ENCODE measurements at regions not wholly inside any gene's neighbourhood (a gene's known extent, or its start where the extent isn't known, plus 50 kb on each side); places are given as distances from the start of the nearest gene placed in this dataset.

GRCh38 chr4:122988696-122989095 lies 66.3 kb upstream of the NUDT6 start:
- Histone ChIP-seq H3K9ac (ENCODE audit: control insufficient read depth, extremely low read depth, insufficient read depth, low read length) (no peak overlapping the region), H3K36me3 (ENCODE audit: control insufficient read depth in 2 of 2, extremely low read depth in 1 of 2, insufficient read depth in 2 of 2, low read length in 2 of 2) (no peaks in the 10 kb centered on the region), H4K20me1 (ENCODE audit: control insufficient read depth, extremely low read depth, insufficient read depth, low read length) (no peaks in the 10 kb centered on the region), H3K4me3 (ENCODE audit: control insufficient read depth in 2 of 3, extremely low read depth in 1 of 3, insufficient read depth in 2 of 3, low read depth in 1 of 3, low read length in 3 of 3) (no peak overlapping the region), H3K4me2 (ENCODE audit: control insufficient read depth, extremely low read depth, insufficient read depth, low read depth, low read length) (no peak overlapping the region), H3K27ac (ENCODE audit: control insufficient read depth, insufficient read depth, low read length) (no peak overlapping the region), H2AFZ (ENCODE audit: control insufficient read depth, low read length) (no peak overlapping the region), H3K27me3 (ENCODE audit: control insufficient read depth, extremely low read depth, insufficient read depth, low read length) (no peaks in the 10 kb centered on the region), H3K9me3 (ENCODE audit: control insufficient read depth, low read depth, low read length) (no peaks in the 10 kb centered on the region), H3K9me1 (ENCODE audit: control insufficient read depth, extremely low read depth, insufficient read depth, low read length) (no peaks in the 10 kb centered on the region), H3K79me2 (ENCODE audit: control insufficient read depth, insufficient read depth, low read length) (no peaks in the 10 kb centered on the region), H3K4me1 (ENCODE audit: control insufficient read depth, extremely low read depth, insufficient read depth, low read length) (no peaks in the 10 kb centered on the region)
- TF ChIP-seq CTCF (optimal IDR thresholded peaks at IDR 0.05 in 1 of 3, IDR thresholded peaks at IDR 0.05 in 1 of 3, conservative IDR thresholded peaks at IDR 0.05 in 1 of 3; ENCODE audit: extremely low read depth in 1 of 3, insufficient read depth in 2 of 3, low read length in 3 of 3) (no peak), EZH2 (IDR thresholded peaks at IDR 0.05; ENCODE audit: low read length) (no peak)
- no peak for DNase-seq (ENCODE audit: low read depth, low spot score)
- no peak for FAIRE-seq
- dilution Hi-C loops (cut with MboI; ENCODE audit: extremely low pct_ligation_motif_present, low sequenced_read_pairs): no loop called here

DNA sequence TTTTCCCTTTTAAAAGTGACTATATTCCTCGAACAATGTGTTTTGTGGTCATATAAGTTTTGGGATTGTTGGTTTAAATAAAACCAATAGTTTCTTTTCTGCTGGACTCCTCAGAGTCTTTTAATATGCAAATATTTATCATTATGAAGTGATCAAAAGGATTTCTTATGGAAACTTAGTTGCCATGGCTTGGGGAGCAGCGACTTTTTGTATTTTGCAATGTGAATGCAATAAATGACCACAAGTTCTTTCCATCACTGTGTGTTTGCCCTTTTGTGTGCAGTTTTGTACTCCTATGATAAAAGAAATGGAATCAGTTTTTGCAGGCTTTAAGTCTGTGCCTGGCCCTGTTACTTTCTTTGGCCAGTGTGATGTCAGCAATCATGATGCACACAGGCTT lies 68.5 kb upstream of the NUDT6 start:
- no peaks in the 10 kb centered on the region for H3K79me2 ChIP-seq (ENCODE audit: control insufficient read depth, insufficient read depth, low read length)
- no peak overlapping the region for H3K27ac ChIP-seq (ENCODE audit: control insufficient read depth, insufficient read depth, low read length)
- no peaks in the 10 kb centered on the region for H3K4me1 ChIP-seq (ENCODE audit: control insufficient read depth, extremely low read depth, insufficient read depth, low read length)
- no peak overlapping the region for H3K9ac ChIP-seq (ENCODE audit: control insufficient read depth, extremely low read depth, insufficient read depth, low read length)
- no peak overlapping the region for H2AFZ ChIP-seq (ENCODE audit: control insufficient read depth, low read length)
- H4K20me1 ChIP-seq (ENCODE audit: control insufficient read depth, extremely low read depth, insufficient read depth, low read length): no peaks in the 10 kb centered on the region
- H3K36me3 ChIP-seq (ENCODE audit: control insufficient read depth in 2 of 2, extremely low read depth in 1 of 2, insufficient read depth in 2 of 2, low read length in 2 of 2): no peaks in the 10 kb centered on the region
- H3K9me3 ChIP-seq (ENCODE audit: control insufficient read depth, low read depth, low read length): no peaks in the 10 kb centered on the region
- TF ChIP-seq EZH2 (IDR thresholded peaks at IDR 0.05; ENCODE audit: low read length): no peak
- no peak for TF ChIP-seq CTCF (optimal IDR thresholded peaks at IDR 0.05 in 1 of 3, IDR thresholded peaks at IDR 0.05 in 1 of 3, conservative IDR thresholded peaks at IDR 0.05 in 1 of 3; ENCODE audit: extremely low read depth in 1 of 3, insufficient read depth in 2 of 3, low read length in 3 of 3)
- dilution Hi-C loops (cut with MboI; ENCODE audit: extremely low pct_ligation_motif_present, low sequenced_read_pairs): no loop called here
- DNase-seq (ENCODE audit: low read depth, low spot score) (no peak), FAIRE-seq (no peak)
- H3K9me1 ChIP-seq (ENCODE audit: control insufficient read depth, extremely low read depth, insufficient read depth, low read length): no peaks in the 10 kb centered on the region
- H3K4me2 ChIP-seq (ENCODE audit: control insufficient read depth, extremely low read depth, insufficient read depth, low read depth, low read length): no peak overlapping the region
- H3K27me3 ChIP-seq (ENCODE audit: control insufficient read depth, extremely low read depth, insufficient read depth, low read length): no peaks in the 10 kb centered on the region
- no peak overlapping the region for H3K4me3 ChIP-seq (ENCODE audit: control insufficient read depth in 2 of 3, extremely low read depth in 1 of 3, insufficient read depth in 2 of 3, low read depth in 1 of 3, low read length in 3 of 3)

All from keratinocyte (primary cell).